Esophagus squamous epithelium (tissue), 4 donors: ENCODE measurements at regions not wholly inside any gene's neighbourhood (a gene's known extent, or its start where the extent isn't known, plus 50 kb on each side); places are given as distances from the start of the nearest gene placed in this dataset.

Experiments
- POLR2A ChIP-seq, 4 donors: fragments of 450-650 bp; IDR thresholded peaks; one replicate each; pipeline ENCODE4 v1.6.1; 2017; ENCODE audit warnings: antibody characterized with exemption in 4 of 4, mild to moderate bottlenecking in 4 of 4, moderate library complexity in 3 of 4
- TF ChIP-seq, protein P1 (sequence below), 6 experiments: fragments of 450-650 bp in 4 of 6; fragments of 200-600 bp in 2 of 6; sonication (generic) in 2 of 6; IDR thresholded peaks; one replicate each; pipeline ENCODE4 v1.5.1; 2016 to 2019; ENCODE audit warnings: antibody characterized with exemption in 6 of 6, mild to moderate bottlenecking in 4 of 6, moderate library complexity in 4 of 6

DNA sequence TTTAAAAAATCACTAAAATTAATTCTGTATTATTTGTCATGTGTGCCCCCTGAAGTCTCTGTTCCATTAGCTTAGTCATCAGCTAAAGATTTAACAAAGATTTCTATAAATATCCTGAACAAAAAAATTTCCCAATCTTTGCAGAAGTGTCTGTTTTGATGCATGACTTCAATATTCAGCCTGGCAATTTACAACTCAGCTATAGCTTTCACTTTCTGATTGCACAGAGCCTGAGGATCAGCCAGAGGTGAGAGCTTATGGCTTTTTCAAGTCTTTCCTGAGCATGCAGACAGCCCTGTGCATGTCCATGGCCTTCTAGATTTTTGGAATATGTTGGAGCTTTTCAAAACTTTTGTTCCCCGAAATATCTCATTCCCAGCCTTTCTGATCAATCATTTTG is 420.1 kb downstream of the ZNF674 start:
- TF ChIP-seq POLR2A (IDR thresholded peaks at IDR 0.05): no peak
- TF ChIP-seq, protein P1, sequence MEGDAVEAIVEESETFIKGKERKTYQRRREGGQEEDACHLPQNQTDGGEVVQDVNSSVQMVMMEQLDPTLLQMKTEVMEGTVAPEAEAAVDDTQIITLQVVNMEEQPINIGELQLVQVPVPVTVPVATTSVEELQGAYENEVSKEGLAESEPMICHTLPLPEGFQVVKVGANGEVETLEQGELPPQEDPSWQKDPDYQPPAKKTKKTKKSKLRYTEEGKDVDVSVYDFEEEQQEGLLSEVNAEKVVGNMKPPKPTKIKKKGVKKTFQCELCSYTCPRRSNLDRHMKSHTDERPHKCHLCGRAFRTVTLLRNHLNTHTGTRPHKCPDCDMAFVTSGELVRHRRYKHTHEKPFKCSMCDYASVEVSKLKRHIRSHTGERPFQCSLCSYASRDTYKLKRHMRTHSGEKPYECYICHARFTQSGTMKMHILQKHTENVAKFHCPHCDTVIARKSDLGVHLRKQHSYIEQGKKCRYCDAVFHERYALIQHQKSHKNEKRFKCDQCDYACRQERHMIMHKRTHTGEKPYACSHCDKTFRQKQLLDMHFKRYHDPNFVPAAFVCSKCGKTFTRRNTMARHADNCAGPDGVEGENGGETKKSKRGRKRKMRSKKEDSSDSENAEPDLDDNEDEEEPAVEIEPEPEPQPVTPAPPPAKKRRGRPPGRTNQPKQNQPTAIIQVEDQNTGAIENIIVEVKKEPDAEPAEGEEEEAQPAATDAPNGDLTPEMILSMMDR (IDR thresholded peaks at IDR 0.05): no peak
